Activated CD8-positive, alpha-beta memory T cell treated with anti-CD3 and anti-CD28 coated beads, Interleukin-2, amount 50 U/mL, for 1 hour (primary cell): ENCODE measurements at regions not wholly inside any gene's neighbourhood (a gene's known extent, or its start where the extent isn't known, plus 50 kb on each side); places are given as distances from the start of the nearest gene placed in this dataset.
"Not testable (repeated sequence)": the region's sequence is repeated elsewhere in the genome, so short reads cannot be mapped to it uniquely, and the experiment has no call there.

Experiments used
- DNase-seq: peaks from one replicate; pipeline ENCODE4 v3.0.0-alpha.2; 2020; ENCODE audit errors: extremely low read depth

- DNase-seq = no peak
Observed at GRCh38 chr20:53668992-53669391, 75.4 kb upstream of the ZNF217 start.

- DNase-seq = no peak
Observed at GRCh38 chr20:53666144-53666543, 72.5 kb upstream of the ZNF217 start.

DNA sequence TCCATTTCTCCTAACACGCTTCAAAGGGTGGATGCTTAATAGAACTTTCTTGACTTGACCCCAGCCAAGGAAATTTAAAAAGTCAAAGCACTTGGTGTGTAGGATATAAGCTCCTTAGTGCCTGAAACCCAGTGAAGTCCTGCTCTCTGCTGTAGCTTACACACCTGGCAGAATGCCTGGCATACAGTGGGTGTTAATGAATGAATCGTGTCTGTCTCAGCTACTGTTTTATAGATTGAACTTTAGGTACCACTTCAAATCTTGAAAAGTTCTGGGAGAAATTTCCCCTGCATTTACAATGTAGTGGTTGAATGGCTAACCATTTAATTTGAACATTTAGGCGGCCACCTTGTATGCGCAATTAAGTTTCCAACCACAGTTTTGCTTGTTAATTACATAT is 70.5 kb upstream of the ZNF217 start:
- DNase-seq = no peak

GRCh38 chr20:53663521-53663920 is 69.9 kb upstream of the ZNF217 start:
- not testable (repeated sequence) for DNase-seq

DNA sequence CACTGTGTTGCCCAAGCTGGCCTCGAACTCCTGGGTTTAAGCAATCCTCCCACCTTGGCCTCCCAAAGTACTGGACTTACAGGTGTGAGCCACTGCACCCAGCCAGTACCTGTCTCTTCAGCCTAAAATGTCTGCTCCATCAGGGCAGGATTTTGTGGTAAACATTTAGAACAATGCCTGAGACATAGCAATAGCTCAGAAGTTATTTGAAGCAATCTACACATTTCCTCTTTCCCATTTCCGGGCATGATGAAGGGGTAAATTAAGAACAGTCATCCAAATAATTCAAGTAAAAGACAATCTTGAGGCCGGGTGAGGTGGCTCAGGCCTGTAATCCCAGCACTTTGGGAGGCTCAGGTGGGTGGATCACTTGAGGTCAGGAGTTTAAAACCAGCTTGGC is 69.0 kb upstream of the ZNF217 start:
- DNase-seq = no peak

DNA sequence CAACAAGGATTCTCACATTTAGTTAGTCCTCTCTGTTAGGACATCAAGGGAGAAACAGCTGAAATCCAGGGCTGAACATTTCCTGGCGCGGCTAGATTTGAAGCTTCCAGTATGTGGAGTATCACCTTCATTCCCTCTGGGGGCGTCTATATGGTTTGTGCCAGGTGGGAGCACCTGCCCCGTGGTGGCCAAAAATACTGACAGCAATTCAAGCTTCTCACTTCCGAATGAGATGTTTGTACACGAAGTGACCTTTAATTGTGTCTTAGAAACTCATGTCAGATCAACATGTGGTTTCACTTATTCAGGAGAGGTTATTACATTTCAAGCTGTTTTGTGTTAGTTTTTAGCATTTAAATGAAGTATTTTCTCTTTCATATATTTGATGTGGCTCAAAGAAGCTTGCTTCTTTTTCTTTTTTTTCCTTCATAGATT is 67.3 kb upstream of the ZNF217 start:
- no peak for DNase-seq

DNA sequence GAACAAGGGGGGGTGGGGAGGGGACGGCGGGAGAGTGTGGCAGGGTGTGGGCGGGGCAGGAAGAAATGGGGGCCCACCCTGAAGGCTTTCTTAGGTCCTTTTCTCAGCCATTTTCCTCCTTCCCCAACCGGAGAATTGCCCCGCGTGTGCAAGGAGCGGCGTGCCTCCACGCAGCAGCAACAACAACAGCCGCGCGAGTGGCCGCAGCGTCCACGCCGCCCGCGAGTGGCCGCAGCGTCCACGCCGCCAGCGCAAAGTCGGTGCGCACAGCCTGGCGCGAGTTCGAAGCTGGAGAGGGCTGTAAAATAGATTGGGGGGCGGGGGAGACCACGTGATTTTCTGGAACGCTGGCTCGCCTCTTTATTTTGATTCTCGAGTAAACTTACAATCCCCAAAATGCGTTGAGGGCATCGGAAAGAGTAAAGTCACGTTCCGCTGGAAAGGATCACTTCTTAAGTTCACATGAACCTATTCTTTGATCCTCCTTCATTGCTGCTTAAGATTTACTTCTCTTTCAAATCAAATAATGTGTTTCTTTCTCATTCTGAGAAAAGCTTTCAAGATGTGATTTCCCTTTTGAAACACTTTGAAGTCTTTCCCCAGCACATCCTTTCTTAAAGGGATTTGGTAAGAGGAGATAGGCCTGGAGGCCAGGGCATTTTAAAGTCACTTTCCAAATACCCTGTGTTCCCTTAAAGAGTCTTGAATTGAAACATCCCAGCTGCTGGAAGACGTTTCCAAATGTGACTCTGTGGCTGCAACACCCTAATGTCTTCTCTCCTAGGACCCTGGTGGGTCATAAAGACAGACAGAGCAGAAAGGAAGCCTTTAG is 66.7 kb upstream of the ZNF217 start:
- no peak for DNase-seq

GRCh38 chr20:53658973-53659372 is 65.3 kb upstream of the ZNF217 start:
- DNase-seq = no peak

DNA sequence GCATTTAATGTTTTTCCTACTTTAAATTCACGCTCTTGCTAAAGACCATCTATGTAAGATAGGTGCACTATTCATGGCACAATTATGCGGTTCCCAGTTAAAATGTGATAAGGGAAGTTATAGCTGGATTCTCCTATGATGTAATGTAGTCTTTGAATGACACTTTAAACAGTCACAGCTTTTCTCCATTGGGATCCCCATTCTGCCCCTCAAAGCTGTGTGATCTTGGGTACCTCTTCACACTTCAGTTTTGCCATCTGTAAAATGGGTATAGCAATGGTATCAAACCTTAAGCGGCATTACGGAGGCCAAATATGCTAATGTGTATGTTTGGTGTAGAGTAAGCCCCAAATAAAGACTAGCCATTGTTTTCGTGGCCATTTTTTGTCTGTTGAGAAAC is 64.7 kb upstream of the ZNF217 start:
- DNase-seq = no peak

- DNase-seq = no peak
Observed at GRCh38 chr20:53657732-53658131, 64.1 kb upstream of the ZNF217 start.

DNA sequence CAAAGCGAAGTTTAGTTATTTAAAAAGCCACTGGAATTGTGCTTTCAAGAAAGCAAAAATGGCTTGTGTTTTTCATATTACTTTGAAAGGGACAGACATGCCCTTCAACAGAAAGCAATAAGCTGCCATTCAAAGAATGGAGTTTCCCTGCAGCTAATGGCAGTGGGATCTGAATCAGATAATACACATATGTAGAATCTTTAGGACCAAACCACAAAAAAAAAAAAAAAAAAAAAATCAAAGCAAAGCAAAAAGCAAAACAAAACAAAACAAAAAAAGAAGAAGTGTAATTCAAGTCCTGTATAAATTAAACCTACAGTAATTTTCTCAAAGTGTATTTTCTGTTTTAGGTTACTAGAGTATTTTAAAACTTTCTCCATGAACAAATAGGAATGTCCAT is 63.6 kb upstream of the ZNF217 start:
- no peak for DNase-seq

DNA sequence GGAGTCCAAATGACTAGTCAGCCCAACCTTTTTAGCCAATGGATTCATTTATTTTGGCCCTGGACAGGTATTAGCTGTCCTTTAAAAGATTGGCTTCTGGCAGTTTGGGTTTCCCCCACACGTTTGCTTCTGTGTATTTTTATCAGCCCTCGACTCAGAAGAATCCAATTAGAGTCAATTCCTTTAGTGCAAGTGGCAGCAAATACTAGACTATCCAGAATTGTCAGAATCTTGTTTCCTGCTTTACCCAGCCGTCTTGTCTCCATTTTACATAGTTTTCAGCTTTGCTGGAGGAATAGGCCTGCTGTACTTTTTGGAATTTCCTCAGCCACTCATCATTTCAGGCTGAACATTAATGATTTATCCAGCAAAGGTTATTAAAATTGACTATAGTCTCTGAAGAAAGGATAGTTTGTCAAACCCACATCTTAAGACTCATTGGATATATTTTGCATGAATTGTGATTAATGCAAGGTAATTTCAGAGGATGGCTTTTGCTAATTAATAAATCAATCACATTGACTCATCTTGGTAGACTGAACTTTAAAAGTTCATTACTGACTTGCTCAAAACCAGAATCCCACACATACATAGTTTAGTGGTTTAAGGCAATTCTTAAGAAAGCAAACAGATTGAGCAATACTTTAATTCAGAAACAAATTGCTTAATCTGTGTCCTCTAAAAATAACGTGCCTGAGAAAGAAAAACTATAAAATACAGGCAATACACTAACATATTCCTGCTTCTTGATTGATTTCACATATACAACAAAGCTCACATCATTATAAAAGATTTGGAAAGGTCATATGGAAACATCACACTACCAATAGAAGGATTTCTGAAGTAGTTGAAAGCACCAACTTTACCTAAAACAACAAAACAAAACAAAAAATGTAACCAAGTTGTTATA is 62.9 kb upstream of the ZNF217 start:
- DNase-seq = no peak

- no peak for DNase-seq
Observed at GRCh38 chr20:53655625-53656292, 62.1 kb upstream of the ZNF217 start.

DNA sequence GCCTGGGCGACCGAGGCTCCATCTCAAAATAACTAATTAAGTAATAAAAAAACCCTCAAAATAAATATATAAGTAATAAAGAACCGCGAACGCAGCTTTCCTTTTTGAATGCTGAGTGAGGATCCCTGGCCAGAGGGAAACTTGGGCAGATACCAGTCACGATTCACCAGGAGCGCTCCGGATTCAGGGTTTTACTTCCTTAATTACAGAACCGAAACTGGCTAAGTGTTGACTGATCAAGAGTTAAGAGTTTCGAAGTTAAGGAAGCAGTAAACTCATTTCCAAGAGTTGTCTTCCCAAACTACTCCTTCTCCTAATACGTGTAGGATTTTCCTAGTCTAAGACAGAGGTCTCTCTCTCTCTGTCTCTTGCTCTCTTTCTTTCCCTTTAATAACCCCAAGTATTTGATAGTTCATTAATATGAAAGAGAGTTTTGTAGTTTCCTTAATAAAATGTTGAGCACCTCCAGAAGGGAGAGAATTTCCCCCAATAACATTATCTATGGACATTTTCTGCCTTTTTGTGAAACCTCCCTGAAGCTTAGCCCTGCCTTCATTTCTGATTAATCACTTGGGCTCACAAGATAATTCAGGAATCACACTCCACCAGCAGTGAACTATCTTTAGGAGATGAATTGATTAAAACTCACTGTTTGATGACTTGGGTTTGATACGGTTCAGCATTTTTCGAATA is 61.4 kb upstream of the ZNF217 start:
- DNase-seq = no peak

DNA sequence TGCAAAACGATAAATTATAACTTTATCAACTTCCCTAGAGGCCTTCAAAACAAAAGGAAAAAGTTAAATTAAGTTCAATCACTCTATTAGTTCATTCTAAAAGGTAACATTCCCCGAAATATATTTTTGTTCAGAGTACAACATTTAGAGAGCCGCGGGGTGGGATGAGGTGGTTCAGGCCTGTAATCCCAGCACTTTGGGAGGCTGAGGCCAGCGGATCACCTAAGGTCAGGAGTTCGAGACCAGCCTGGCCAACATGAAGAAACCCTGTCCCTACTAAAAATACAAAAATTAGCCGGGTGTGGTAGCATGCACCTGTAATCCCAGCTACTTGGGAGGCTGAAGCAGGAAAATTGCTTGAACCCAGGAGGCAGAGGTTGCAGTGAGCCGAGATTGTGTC is 60.9 kb upstream of the ZNF217 start:
- DNase-seq = not testable (repeated sequence)

DNA sequence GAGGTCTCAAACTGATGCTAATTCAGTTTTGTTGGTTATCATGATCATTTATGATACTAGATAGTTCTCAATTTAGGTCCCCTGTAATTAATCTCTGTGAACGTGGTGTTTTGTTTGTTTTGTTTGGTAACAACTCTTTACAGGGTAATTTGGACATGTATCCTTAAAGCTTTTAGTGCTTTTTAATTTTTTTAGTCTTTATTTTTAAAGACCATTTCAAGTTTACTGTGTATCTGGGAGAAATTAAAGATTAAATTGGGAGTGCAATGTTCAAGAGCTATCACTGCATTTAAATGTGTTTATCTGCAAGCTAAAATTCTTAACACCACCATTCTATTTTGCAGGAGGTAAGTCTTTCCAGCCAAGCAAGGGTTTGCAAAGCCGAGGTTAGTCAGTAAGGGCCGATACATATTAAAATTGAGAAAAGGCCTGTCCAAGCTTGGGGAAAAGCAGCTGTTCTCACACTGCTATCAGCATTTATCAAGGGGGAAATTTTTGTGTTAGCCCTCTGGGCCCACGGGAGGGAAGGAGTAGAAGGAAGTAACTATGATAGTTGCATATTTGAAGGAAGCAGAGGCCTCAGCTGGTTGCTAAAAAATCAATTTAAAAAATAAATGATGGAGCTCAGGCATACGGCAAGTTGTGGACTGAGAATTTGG is 59.3 kb upstream of the ZNF217 start:
- no peak for DNase-seq

DNA sequence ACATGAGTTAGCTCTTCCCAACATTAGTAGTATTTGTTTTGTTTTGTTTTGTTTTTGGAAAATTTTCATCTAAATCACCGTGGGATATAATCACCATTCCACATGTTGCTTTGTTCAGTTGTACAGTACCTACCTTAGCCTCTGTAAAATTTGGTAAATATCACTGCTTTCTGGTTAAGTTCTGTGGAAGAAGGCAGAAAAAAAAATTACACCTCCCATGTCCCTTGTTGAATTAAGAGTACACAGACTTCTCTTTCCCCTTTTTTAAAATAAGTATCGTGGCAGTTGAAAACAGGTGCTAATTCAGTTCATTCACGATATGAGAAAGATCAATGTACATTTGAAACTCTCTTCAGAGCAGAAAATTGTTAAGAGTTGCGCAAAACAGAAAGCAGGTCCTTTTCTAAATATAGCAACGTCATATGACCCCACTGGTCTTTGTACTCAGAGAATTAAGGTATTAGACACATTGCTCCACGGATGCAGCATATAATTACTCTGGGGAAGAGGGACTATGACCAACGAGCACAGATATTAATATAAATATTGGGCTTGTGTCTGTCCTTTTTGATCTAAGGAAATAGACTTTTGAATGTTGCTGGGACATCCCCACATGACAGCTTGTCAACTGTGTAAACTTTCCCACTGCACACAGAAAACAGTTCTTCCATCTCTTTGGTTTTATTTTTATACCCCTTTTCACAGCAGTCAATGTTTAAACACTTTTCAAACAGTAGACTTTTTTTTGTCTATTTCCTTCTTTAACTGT is 58.6 kb upstream of the ZNF217 start:
- no peak for DNase-seq

DNA sequence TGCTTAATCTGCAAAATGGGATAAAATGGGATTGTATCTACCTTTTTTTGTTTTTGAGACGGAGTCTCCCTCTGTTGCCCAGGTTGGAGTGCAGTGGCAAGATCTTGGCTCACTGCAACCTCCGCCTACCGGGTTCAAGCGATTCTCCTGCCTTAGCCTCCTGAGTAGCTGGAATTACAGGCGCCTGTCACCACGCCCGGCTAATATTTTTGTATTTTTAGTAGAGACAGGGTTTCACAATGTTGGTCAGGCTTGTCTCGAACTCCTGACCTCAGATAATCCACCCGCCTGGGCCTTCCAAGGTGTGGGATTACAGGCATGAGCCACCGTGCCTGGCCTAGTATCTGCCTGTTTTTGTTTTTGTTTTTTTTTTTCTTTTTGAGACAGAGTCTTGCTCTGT is 55.9 kb upstream of the ZNF217 start:
- not testable (repeated sequence) for DNase-seq

GRCh38 chr20:53647286-53647821 is 53.7 kb upstream of the ZNF217 start:
- DNase-seq = no peak

GRCh38 chr20:53646550-53646949 is 52.9 kb upstream of the ZNF217 start:
- DNase-seq = no peak
